BJ (cell line): ENCODE measurements at regions not wholly inside any gene's neighbourhood (a gene's known extent, or its start where the extent isn't known, plus 50 kb on each side); places are given as distances from the start of the nearest gene placed in this dataset.

Source experiments
- CTCF ChIA-PET: fragments of 350-600 bp; formaldehyde crosslinking; extraction: SDS; loops from one replicate; lab custom pipeline; 2021; ENCODE audit warnings: antibody characterized with exemption, inconsistent platforms; lab: Yijun Ruan, JAX
- POLR2A ChIA-PET: fragments of 300-600 bp; sonication (Branson Sonifier 250); formaldehyde crosslinking; extraction: SDS; loops from one replicate; lab custom pipeline; 2021; ENCODE audit warnings: antibody characterized with exemption; lab: Charles Lee
- DNase-seq: peaks from one replicate; pipeline ENCODE4 v3.0.0-alpha.2; 2011; ENCODE audit warnings: low read depth
- H3K27me3 ChIP-seq: 2 replicates; pipeline ENCODE4 v1.6.0; 2011; ENCODE audit warnings: low read length; ENCODE audit not compliant: control insufficient read depth, insufficient read depth
- H3K36me3 ChIP-seq: 2 replicates; pipeline ENCODE4 v1.5.1; 2011; ENCODE audit warnings: low read length; ENCODE audit not compliant: control insufficient read depth, insufficient read depth
- H3K4me3 ChIP-seq: 2 replicates; pipeline ENCODE4 v1.5.1; 2011; ENCODE audit warnings: low read depth, mild to moderate bottlenecking, control low read depth, low read length
- CTCF ChIP-seq: IDR thresholded peaks from 2 replicates; pipeline ENCODE4 v1.5.1; 2011; ENCODE audit warnings: low read depth, mild to moderate bottlenecking, control low read depth, inconsistent platforms, low read length, moderate library complexity; ENCODE audit not compliant: insufficient read depth

GRCh38 chr4:3670521-3671519 is 95.4 kb upstream of the ADRA2C start:
- DNase-seq, result no peak
- Histone ChIP-seq H3K36me3 (no peaks in the 10 kb centered on the region), H3K4me3 (no peak overlapping the region), H3K27me3 (peaks cover 5% of the 10 kb centered on the region; the same call in 1 of the 2 replicates)
- POLR2A ChIA-PET, result no interaction called here
- TF ChIP-seq CTCF, result no peak
- CTCF ChIA-PET, result no interaction called here

- Histone ChIP-seq H3K36me3 (no peaks in the 10 kb centered on the region), H3K27me3 (peaks cover 5% of the 10 kb centered on the region; the same call in 1 of the 2 replicates), H3K4me3 (no peak overlapping the region)
- DNase-seq, result no peak
- POLR2A ChIA-PET, result no interaction called here
- no peak for TF ChIP-seq CTCF
- CTCF ChIA-PET, result no interaction called here
Measured at GRCh38 chr4:3669553-3669949, 96.6 kb upstream of the ADRA2C start.

- H3K4me3 ChIP-seq, result no peak overlapping the region
Measured at GRCh38 chr4:3668825-3669552, 97.2 kb upstream of the ADRA2C start.

GRCh38 chr4:3667258-3667657 is 98.9 kb upstream of the ADRA2C start:
- H3K36me3 ChIP-seq, result no peaks in the 10 kb centered on the region
- H3K4me3 ChIP-seq, result no peak overlapping the region
- no peak for TF ChIP-seq CTCF
- H3K27me3 ChIP-seq, result peaks cover 1% of the 10 kb centered on the region; the same call in 1 of the 2 replicates
- ChIA-PET CTCF (interaction anchor here (1.2 kb wide), 1 partner anchor 10 kb away, joined by 3 read pairs; no protein-coding TSS in a partner anchor), POLR2A (no interaction called here)
- DNase-seq, result no peak

More at GRCh38 chr4:3668825-3669552, 97.2 kb upstream of the ADRA2C start:
- Histone ChIP-seq H3K27me3 (peaks cover 5% of the 10 kb centered on the region; the same call in 1 of the 2 replicates), H3K36me3 (no peaks in the 10 kb centered on the region)
- TF ChIP-seq CTCF, result no peak
- ChIA-PET CTCF (no interaction called here), POLR2A (no interaction called here)
- DNase-seq, result no peak

GRCh38 chr4:3666263-3666662 is 99.9 kb upstream of the ADRA2C start:
- DNase-seq, result no peak
- Histone ChIP-seq H3K36me3 (no peaks in the 10 kb centered on the region), H3K27me3 (peaks cover 1% of the 10 kb centered on the region; the same call in 1 of the 2 replicates), H3K4me3 (no peak overlapping the region)
- CTCF ChIA-PET, result no interaction called here
- TF ChIP-seq CTCF, result no peak
- POLR2A ChIA-PET, result no interaction called here
